Mucosa of descending colon (tissue), 3 donors: ENCODE measurements at regions not wholly inside any gene's neighbourhood (a gene's known extent, or its start where the extent isn't known, plus 50 kb on each side); places are given as distances from the start of the nearest gene placed in this dataset.

Experiments used
- ATAC-seq: fragments of 200-7000 bp; cut with Tn5 transposase; one replicate; pipeline ENCODE4 v1.9.1; 2020; ENCODE audit warnings: mild to moderate bottlenecking, moderate library complexity
- DNase-seq, 3 donors: peaks; one replicate each; pipeline ENCODE4 v3.0.0-alpha.2; 2020
- H3K36me3 ChIP-seq: fragments of 200-600 bp; one replicate; pipeline ENCODE4 v1.8.0; 2021; ENCODE audit warnings: low read depth, mild to moderate bottlenecking
- H3K4me1 ChIP-seq: fragments of 200-600 bp; one replicate; pipeline ENCODE4 v1.8.0; 2021; ENCODE audit warnings: low read depth, mild to moderate bottlenecking
- H3K4me3 ChIP-seq: fragments of 200-600 bp; one replicate; pipeline ENCODE4 v1.8.0; 2021; ENCODE audit warnings: mild to moderate bottlenecking
- H3K9me3 ChIP-seq: fragments of 200-600 bp; one replicate; pipeline ENCODE4 v1.8.0; 2021; ENCODE audit warnings: mild to moderate bottlenecking
- CTCF ChIP-seq: fragments of 200-600 bp; IDR thresholded peaks from one replicate; pipeline ENCODE4 v1.8.0; 2022; ENCODE audit warnings: antibody characterized with exemption, mild to moderate bottlenecking
- intact Hi-C, 2 donors: fragments of 100-400 bp; cut with DNase I in 1 of 2; cut with micrococcal nuclease in 1 of 2; formaldehyde crosslinking; loops; one replicate each; pipeline versions ENCODE4 v1.11.0 to v1.11.1; 2022; cut with DNase I, micrococcal nuclease
- donor health status: DM: no; HTN: no; CAD: no; lungs with moderate emphysema.
- donor health status: DM: no; HTN: no; CAD: no.
- donor health status: DM: no; HTN: yes; CAD: no.

- no peak for DNase-seq
- no peak for TF ChIP-seq CTCF
- Histone ChIP-seq H3K9me3 (no peaks in the 10 kb centered on the region), H3K4me3 (no peak overlapping the region), H3K4me1 (no peaks in the 10 kb centered on the region), H3K36me3 (no peaks in the 10 kb centered on the region)
- intact Hi-C loops: no loop called here
- no peak for ATAC-seq
Measured at GRCh38 chr13:79941752-79942151, 399.2 kb downstream of the SPRY2 start.

GRCh38 chr13:79939689-79940088, 401.2 kb downstream of the SPRY2 start:
- H3K9me3 ChIP-seq: no peaks in the 10 kb centered on the region
- H3K4me3 ChIP-seq: no peak overlapping the region
- no peak for DNase-seq
- no peak for ATAC-seq
- intact Hi-C loops: no loop called here
- H3K36me3 ChIP-seq: no peaks in the 10 kb centered on the region
- H3K4me1 ChIP-seq: no peaks in the 10 kb centered on the region
- TF ChIP-seq CTCF: no peak

- no peak for ATAC-seq
- intact Hi-C loops: no loop called here
- no peak for DNase-seq
- no peaks in the 10 kb centered on the region for H3K9me3 ChIP-seq
- H3K4me3 ChIP-seq: no peak overlapping the region
- no peak for TF ChIP-seq CTCF
- H3K4me1 ChIP-seq: no peaks in the 10 kb centered on the region
- H3K36me3 ChIP-seq: no peaks in the 10 kb centered on the region
Measured at GRCh38 chr13:79937771-79938216, 403.1 kb downstream of the SPRY2 start.

GRCh38 chr13:79937311-79937710, 403.6 kb downstream of the SPRY2 start:
- Histone ChIP-seq H3K4me3 (no peak overlapping the region), H3K4me1 (no peaks in the 10 kb centered on the region), H3K36me3 (no peaks in the 10 kb centered on the region), H3K9me3 (no peaks in the 10 kb centered on the region)
- DNase-seq (no peak), ATAC-seq (no peak)
- intact Hi-C loops: no loop called here
- no peak for TF ChIP-seq CTCF

- Histone ChIP-seq H3K4me3 (no peak overlapping the region), H3K36me3 (no peaks in the 10 kb centered on the region), H3K9me3 (no peaks in the 10 kb centered on the region), H3K4me1 (no peaks in the 10 kb centered on the region)
- TF ChIP-seq CTCF: no peak
- DNase-seq (no peak), ATAC-seq (no peak)
- intact Hi-C loops: no loop called here
Measured at GRCh38 chr13:79936368-79937136, 404.4 kb downstream of the SPRY2 start.

- no peak for DNase-seq
- Histone ChIP-seq H3K4me1 (no peaks in the 10 kb centered on the region), H3K36me3 (no peaks in the 10 kb centered on the region), H3K4me3 (no peak overlapping the region), H3K9me3 (no peaks in the 10 kb centered on the region)
- no peak for ATAC-seq
- intact Hi-C loops: no loop called here
- TF ChIP-seq CTCF: no peak
Measured at GRCh38 chr13:79935121-79935520, 405.8 kb downstream of the SPRY2 start.
